ENCODE measurements at regions not wholly inside any gene's neighbourhood (a gene's known extent, or its start where the extent isn't known, plus 50 kb on each side); places are given as distances from the start of the nearest gene placed in this dataset.

DNA sequence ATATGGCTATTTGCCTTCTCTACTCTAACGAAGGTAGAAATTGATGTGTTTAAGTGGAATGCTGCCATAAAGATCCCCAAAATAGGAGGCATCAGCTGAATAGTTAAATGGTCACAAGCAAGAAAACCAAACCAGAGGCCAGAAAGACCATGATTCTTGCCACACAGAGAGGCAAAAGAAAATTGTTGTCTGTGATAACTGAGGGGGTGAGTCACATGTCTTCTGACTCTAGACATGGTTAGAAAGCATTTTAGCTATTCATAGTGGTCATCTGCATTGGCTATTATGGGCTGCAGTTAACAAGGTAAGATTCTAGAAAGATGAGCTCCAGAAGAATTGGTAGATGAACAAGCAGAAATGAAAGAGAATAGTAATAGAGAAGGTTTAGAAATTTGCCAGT, 361.4 kb upstream of the NPSR1 start:
- TF ChIP-seq, protein P1, sequence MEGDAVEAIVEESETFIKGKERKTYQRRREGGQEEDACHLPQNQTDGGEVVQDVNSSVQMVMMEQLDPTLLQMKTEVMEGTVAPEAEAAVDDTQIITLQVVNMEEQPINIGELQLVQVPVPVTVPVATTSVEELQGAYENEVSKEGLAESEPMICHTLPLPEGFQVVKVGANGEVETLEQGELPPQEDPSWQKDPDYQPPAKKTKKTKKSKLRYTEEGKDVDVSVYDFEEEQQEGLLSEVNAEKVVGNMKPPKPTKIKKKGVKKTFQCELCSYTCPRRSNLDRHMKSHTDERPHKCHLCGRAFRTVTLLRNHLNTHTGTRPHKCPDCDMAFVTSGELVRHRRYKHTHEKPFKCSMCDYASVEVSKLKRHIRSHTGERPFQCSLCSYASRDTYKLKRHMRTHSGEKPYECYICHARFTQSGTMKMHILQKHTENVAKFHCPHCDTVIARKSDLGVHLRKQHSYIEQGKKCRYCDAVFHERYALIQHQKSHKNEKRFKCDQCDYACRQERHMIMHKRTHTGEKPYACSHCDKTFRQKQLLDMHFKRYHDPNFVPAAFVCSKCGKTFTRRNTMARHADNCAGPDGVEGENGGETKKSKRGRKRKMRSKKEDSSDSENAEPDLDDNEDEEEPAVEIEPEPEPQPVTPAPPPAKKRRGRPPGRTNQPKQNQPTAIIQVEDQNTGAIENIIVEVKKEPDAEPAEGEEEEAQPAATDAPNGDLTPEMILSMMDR (conservative IDR thresholded peaks at IDR 0.05; ENCODE audit: low read depth, low read length): no peak
- no peak for TF ChIP-seq EZH2 (IDR thresholded peaks at IDR 0.05; ENCODE audit: borderline replicate concordance, low read depth, low read length, poor library complexity, severe bottlenecking)

Measured in A673 (cell line).